Endothelial cell of umbilical vein (primary cell): ENCODE measurements at regions not wholly inside any gene's neighbourhood (a gene's known extent, or its start where the extent isn't known, plus 50 kb on each side); places are given as distances from the start of the nearest gene placed in this dataset.

ENCODE experiments used
- BruUV-seq: library from RNA; stranded (reverse); fragments of 400-500 nt; replicated peaks from 2 replicates; lab custom pipeline; 2021; lab: Mats Ljungman, UMichigan
- CTCF ChIA-PET: fragments of 300-600, 350-600 bp; sonication (Branson Sonifier 250); formaldehyde crosslinking; loops from one replicate; lab custom pipeline; 2021; ENCODE audit warnings: antibody characterized with exemption, inconsistent platforms; lab: Charles Lee
- POLR2A ChIA-PET: fragments of 300-600, 350-600 bp; sonication (Branson Sonifier 250); formaldehyde crosslinking; loops from one replicate; lab custom pipeline; 2021; ENCODE audit warnings: antibody characterized with exemption, inconsistent platforms; lab: Charles Lee
- DNase-seq: peaks from one replicate; pipeline ENCODE4 v3.0.0-alpha.2; 2011; ENCODE audit warnings: low read depth, low spot score
- FAIRE-seq: peaks from 2 replicates; lab custom pipeline; 2011; peaks lifted over from hg19 to GRCh38; lab: Jason Lieb, UNC
- H2AFZ ChIP-seq: 2 replicates; pipeline ENCODE4 v1.6.0; 2012; ENCODE audit warnings: low read depth, low read length, control low read depth, inconsistent platforms
- H3K27ac ChIP-seq: 2 replicates; pipeline ENCODE4 v1.5.1; 2011; ENCODE audit warnings: low read depth, mild to moderate bottlenecking, control low read depth, low read length, moderate library complexity; ENCODE audit not compliant: insufficient read depth
- H3K27me3 ChIP-seq, 2 experiments: 2 replicates each; pipeline versions ENCODE4 v1.6.0 to v1.6.1; 2011; ENCODE audit warnings: low read length in 2 of 2, mixed read lengths in 1 of 2; ENCODE audit not compliant: control insufficient read depth in 2 of 2, insufficient read depth in 2 of 2
- H3K36me3 ChIP-seq, 2 experiments: 2 replicates in 1 of 2; 3 replicates in 1 of 2; pipeline ENCODE4 v1.5.1; 2011; ENCODE audit warnings: low read length in 2 of 2, mild to moderate bottlenecking in 1 of 2, moderate library complexity in 1 of 2; ENCODE audit not compliant: control insufficient read depth in 2 of 2, insufficient read depth in 2 of 2; ENCODE audit errors: extremely low read depth in 1 of 2
- H3K4me1 ChIP-seq: 3 replicates; pipeline ENCODE4 v1.5.1; 2011; ENCODE audit warnings: mild to moderate bottlenecking, low read length; ENCODE audit not compliant: control insufficient read depth, insufficient read depth; ENCODE audit errors: extremely low read depth
- H3K4me2 ChIP-seq: 2 replicates; pipeline ENCODE4 v1.6.1; 2011; ENCODE audit warnings: low read length, control low read depth, mixed read lengths; ENCODE audit not compliant: insufficient read depth
- H3K4me3 ChIP-seq, 3 experiments: fragments of 200-600 bp in 1 of 3; sonication (generic), shearing (Covaris generic) in 1 of 3; replicated peaks in 1 of 3; 2 replicates each; pipeline ENCODE4 v1.5.1; 2011 to 2016; ENCODE audit warnings: control low read depth in 3 of 3, low read length in 3 of 3, mild to moderate bottlenecking in 2 of 3, inconsistent platforms in 1 of 3, low read depth in 1 of 3, moderate library complexity in 1 of 3; ENCODE audit not compliant: insufficient read depth in 1 of 3
- H3K79me2 ChIP-seq: 2 replicates; pipeline ENCODE4 v1.6.0; 2012; ENCODE audit warnings: low read length, inconsistent platforms; ENCODE audit not compliant: control insufficient read depth, insufficient read depth
- H3K9ac ChIP-seq: replicated peaks from 2 replicates; pipeline ENCODE3; 2011; ENCODE audit warnings: low read length, control low read depth; ENCODE audit not compliant: insufficient read depth; ENCODE audit errors: extremely low read depth
- H3K9me1 ChIP-seq: replicated peaks from 3 replicates; pipeline ENCODE4 v1.6.0; 2011; ENCODE audit warnings: mild to moderate bottlenecking, low read length; ENCODE audit not compliant: control insufficient read depth, insufficient read depth; ENCODE audit errors: extremely low read depth
- H3K9me3 ChIP-seq: replicated peaks from 2 replicates; pipeline ENCODE4 v1.5.1; 2012; ENCODE audit warnings: low read length, inconsistent platforms; ENCODE audit not compliant: control insufficient read depth, insufficient read depth
- H4K20me1 ChIP-seq: replicated peaks from 2 replicates; pipeline ENCODE3; 2011; ENCODE audit warnings: mild to moderate bottlenecking, low read length; ENCODE audit not compliant: control insufficient read depth, insufficient read depth; ENCODE audit errors: extremely low read depth
- EZH2 ChIP-seq: IDR thresholded peaks from 2 replicates; pipeline ENCODE4 v1.6.1; 2012; ENCODE audit warnings: borderline replicate concordance, low read depth, mild to moderate bottlenecking, moderate library complexity, low read length, inconsistent platforms; ENCODE audit not compliant: severe bottlenecking
- FOS ChIP-seq: IDR thresholded peaks from 2 replicates; pipeline ENCODE4 v1.6.1; 2011; ENCODE audit warnings: mild to moderate bottlenecking, low read length, moderate library complexity, borderline replicate concordance; ENCODE audit not compliant: insufficient read depth
- JUN ChIP-seq: IDR thresholded peaks from 2 replicates; pipeline ENCODE4 v1.6.1; 2011; ENCODE audit warnings: borderline replicate concordance, low read depth; ENCODE audit not compliant: insufficient read length, insufficient read depth
- MYC ChIP-seq: IDR thresholded peaks from one replicate; pipeline ENCODE4 v1.6.1; 2011; ENCODE audit warnings: mild to moderate bottlenecking, low read depth, low read length
- POLR2AphosphoS5 ChIP-seq: IDR thresholded peaks from 2 replicates; pipeline ENCODE4 v1.6.1; 2012; ENCODE audit warnings: low read depth, mild to moderate bottlenecking, control low read depth, low read length, moderate library complexity; ENCODE audit not compliant: insufficient read depth
- dilution Hi-C: fragments of 300-500 bp; cut with MboI; formaldehyde crosslinking; loops from one replicate; pipeline ENCODE4 v1.15.0; 2019; ENCODE audit warnings: low sequenced_read_pairs; ENCODE audit not compliant: extremely low pct_ligation_motif_present
- intact Hi-C: fragments of 100-400 bp; cut with micrococcal nuclease; formaldehyde crosslinking; loops from one replicate; pipeline ENCODE4 v1.10.0; 2022
- TF ChIP-seq, protein P1 (sequence below), 2 donors: IDR thresholded peaks; 1 replicate in 1 of 2; 2 replicates in 1 of 2; pipeline ENCODE4 v1.5.1; 2011; ENCODE audit warnings: low read length in 2 of 2, mild to moderate bottlenecking in 2 of 2, moderate library complexity in 2 of 2, control low read depth in 1 of 2, inconsistent platforms in 1 of 2, low read depth in 1 of 2; ENCODE audit not compliant: insufficient read depth in 1 of 2; ENCODE audit errors: extremely low read depth in 1 of 2
- TF ChIP-seq, protein P2 (sequence below): IDR thresholded peaks from 2 replicates; pipeline ENCODE4 v1.6.1; 2011; ENCODE audit not compliant: insufficient read depth, insufficient read length

DNA sequence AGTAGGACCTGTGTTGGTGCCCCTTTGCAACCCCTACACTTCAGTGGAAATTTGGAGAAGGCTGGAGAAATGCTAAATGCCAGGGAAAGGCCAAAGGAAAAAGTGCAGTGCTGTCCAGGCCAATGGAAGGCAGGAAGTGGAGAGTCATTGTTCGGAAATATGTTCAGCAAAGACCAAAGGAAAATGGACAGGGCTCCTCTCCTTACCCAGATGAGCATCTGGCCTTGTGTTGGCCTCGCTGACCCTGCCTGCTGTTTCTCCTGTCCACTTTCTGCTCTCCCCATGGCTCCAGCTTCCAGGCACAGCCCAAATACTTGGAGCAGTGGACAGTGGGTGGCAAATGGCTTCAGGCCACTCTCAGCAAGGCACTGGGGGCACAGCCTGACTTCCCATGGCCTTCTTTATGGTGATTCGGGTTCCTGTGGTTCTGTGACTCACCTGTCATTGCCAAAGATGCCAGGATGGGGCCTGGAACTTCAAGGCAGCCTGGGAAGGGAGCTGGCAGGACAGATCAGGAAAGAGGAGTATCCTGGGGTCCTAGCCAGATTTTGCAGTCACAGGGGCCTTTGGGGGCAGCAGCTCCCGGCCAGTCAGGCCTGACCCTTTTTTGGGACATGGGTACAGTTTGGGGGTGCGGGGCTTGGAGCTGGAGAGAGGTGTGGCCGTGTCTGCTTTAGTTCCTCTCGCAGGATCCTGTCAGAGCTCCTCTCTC is 190.9 kb upstream of the SLC24A3 start:
- CTCF ChIA-PET, result no interaction called here
- Histone ChIP-seq H3K79me2 (no peaks in the 10 kb centered on the region), H3K9me1 (no peaks in the 10 kb centered on the region), H4K20me1 (no peaks in the 10 kb centered on the region), H3K4me1 (no peaks in the 10 kb centered on the region), H3K4me2 (no peak overlapping the region), H3K9me3 (peaks cover 4% of the 10 kb centered on the region), H3K9ac (no peak overlapping the region), H3K4me3 (no peak overlapping the region), H2AFZ (no peak overlapping the region), H3K27ac (no peak overlapping the region), H3K27me3 (no peaks in the 10 kb centered on the region), H3K36me3 (no peaks in the 10 kb centered on the region)
- POLR2A ChIA-PET, result no interaction called here
- no TSS peak for BruUV-seq
- no peak for TF ChIP-seq EZH2
- dilution Hi-C loops (no loop called here), intact Hi-C loops (no loop called here)
- DNase-seq, result no peak
- FAIRE-seq, result no peak

DNA sequence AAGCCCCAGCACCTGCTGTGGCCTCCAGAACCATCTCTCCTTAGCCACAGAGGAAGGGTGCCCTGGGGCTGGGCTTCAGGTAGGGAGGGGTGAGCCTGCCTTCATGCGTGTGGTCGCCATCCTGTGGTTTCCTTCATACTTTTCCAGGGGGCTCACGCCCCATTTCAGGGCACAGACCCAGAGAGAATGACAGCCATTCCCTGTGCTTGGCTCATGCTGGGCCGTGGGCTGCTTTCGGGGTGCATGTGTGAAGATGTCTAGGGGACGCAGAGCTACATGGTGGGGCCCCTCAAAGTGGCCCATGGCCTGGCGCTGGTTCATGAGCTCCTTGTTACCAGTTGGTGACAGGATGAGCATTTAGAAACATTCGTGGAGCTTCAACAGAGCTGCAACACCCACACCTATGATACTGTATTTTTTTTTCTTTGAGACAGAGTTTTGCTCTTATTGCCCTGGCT is 190.3 kb upstream of the SLC24A3 start:
- Histone ChIP-seq H3K4me3 (no peak overlapping the region), H3K9me1 (no peaks in the 10 kb centered on the region), H3K4me2 (no peak overlapping the region), H3K9ac (no peak overlapping the region), H2AFZ (no peak overlapping the region), H3K36me3 (no peaks in the 10 kb centered on the region), H3K79me2 (no peaks in the 10 kb centered on the region), H3K4me1 (no peaks in the 10 kb centered on the region), H3K27me3 (no peaks in the 10 kb centered on the region), H4K20me1 (no peaks in the 10 kb centered on the region), H3K9me3 (peaks cover 9% of the 10 kb centered on the region), H3K27ac (no peak overlapping the region)
- ChIA-PET CTCF (no interaction called here), POLR2A (no interaction called here)
- FAIRE-seq (no peak), DNase-seq (no peak)
- no TSS peak for BruUV-seq
- TF ChIP-seq FOS (no peak), JUN (no peak), POLR2AphosphoS5 (no peak), MYC (no peak)
- TF ChIP-seq, protein P1, sequence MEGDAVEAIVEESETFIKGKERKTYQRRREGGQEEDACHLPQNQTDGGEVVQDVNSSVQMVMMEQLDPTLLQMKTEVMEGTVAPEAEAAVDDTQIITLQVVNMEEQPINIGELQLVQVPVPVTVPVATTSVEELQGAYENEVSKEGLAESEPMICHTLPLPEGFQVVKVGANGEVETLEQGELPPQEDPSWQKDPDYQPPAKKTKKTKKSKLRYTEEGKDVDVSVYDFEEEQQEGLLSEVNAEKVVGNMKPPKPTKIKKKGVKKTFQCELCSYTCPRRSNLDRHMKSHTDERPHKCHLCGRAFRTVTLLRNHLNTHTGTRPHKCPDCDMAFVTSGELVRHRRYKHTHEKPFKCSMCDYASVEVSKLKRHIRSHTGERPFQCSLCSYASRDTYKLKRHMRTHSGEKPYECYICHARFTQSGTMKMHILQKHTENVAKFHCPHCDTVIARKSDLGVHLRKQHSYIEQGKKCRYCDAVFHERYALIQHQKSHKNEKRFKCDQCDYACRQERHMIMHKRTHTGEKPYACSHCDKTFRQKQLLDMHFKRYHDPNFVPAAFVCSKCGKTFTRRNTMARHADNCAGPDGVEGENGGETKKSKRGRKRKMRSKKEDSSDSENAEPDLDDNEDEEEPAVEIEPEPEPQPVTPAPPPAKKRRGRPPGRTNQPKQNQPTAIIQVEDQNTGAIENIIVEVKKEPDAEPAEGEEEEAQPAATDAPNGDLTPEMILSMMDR (IDR thresholded peaks at IDR 0.05; ENCODE audit: extremely low read depth in 1 of 2, insufficient read depth in 1 of 2, low read depth in 1 of 2, low read length in 2 of 2), result no peak
- TF ChIP-seq, protein P2, sequence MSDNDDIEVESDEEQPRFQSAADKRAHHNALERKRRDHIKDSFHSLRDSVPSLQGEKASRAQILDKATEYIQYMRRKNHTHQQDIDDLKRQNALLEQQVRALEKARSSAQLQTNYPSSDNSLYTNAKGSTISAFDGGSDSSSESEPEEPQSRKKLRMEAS, result no peak
- dilution Hi-C loops (no loop called here), intact Hi-C loops (no loop called here)
